Neural progenitor cell (in vitro differentiated cells): ENCODE measurements at regions not wholly inside any gene's neighbourhood (a gene's known extent, or its start where the extent isn't known, plus 50 kb on each side); places are given as distances from the start of the nearest gene placed in this dataset.

ENCODE experiments used
- DNase-seq: peaks from one replicate; pipeline ENCODE4 v3.0.0-alpha.2; 2016; ENCODE audit warnings: low spot score
- H2AFZ ChIP-seq: fragments of 200-600 bp; sonication (generic); replicated peaks from 2 replicates; pipeline ENCODE4 v1.6.1; 2016; ENCODE audit warnings: antibody characterized with exemption
- H3F3A ChIP-seq: fragments of 200-600 bp; sonication (generic); 2 replicates; pipeline ENCODE4 v1.6.1; 2016; ENCODE audit warnings: antibody characterized with exemption, low read depth
- H3K27ac ChIP-seq: fragments of 200-600 bp; sonication (generic); 2 replicates; pipeline ENCODE4 v1.5.1; 2016; ENCODE audit warnings: mild to moderate bottlenecking
- H3K27me3 ChIP-seq: fragments of 200-600 bp; sonication (generic); 2 replicates; pipeline ENCODE4 v1.6.1; 2016; ENCODE audit warnings: mild to moderate bottlenecking, moderate library complexity
- H3K36me3 ChIP-seq: fragments of 200-600 bp; sonication (generic); 2 replicates; pipeline ENCODE4 v1.5.1; 2016
- H3K4me1 ChIP-seq: fragments of 200-600 bp; sonication (generic); 2 replicates; pipeline ENCODE4 v1.6.1; 2016; ENCODE audit warnings: mixed run types
- H3K4me2 ChIP-seq: fragments of 200-600 bp; sonication (generic); 2 replicates; pipeline ENCODE4 v1.6.1; 2016
- H3K4me3 ChIP-seq: fragments of 200-600 bp; sonication (generic); 2 replicates; pipeline ENCODE4 v1.5.1; 2016
- H3K79me2 ChIP-seq: fragments of 200-600 bp; sonication (generic); 2 replicates; pipeline ENCODE4 v1.6.1; 2016; ENCODE audit warnings: low read depth
- H3K9ac ChIP-seq: fragments of 200-600 bp; sonication (generic); 2 replicates; pipeline ENCODE4 v1.6.1; 2016
- H3K9me3 ChIP-seq: fragments of 200-600 bp; sonication (generic); 2 replicates; pipeline ENCODE4 v1.5.1; 2016; ENCODE audit warnings: low read depth
- H4K20me1 ChIP-seq: fragments of 200-600 bp; sonication (generic); 2 replicates; pipeline ENCODE4 v1.6.1; 2016; ENCODE audit warnings: low read depth
- H3K27ac Mint-ChIP-seq: 3 replicates; pipeline ENCODE4 v1.8.0; 2021; ENCODE audit warnings: mixed read lengths
- H3K27me3 Mint-ChIP-seq: 2 replicates; pipeline ENCODE4 v1.8.0; 2022; ENCODE audit warnings: low read depth, mild to moderate bottlenecking, inconsistent platforms, moderate library complexity, mixed read lengths; ENCODE audit not compliant: insufficient read depth
- H3K36me3 Mint-ChIP-seq: 3 replicates; pipeline ENCODE4 v1.8.0; 2021; ENCODE audit warnings: mixed read lengths
- H3K4me1 Mint-ChIP-seq: 3 replicates; pipeline ENCODE4 v1.8.0; 2021; ENCODE audit warnings: mixed read lengths
- H3K4me3 Mint-ChIP-seq: 3 replicates; pipeline ENCODE4 v1.8.0; 2021; ENCODE audit warnings: mild to moderate bottlenecking, moderate library complexity, mixed read lengths
- H3K9me3 Mint-ChIP-seq: 3 replicates; pipeline ENCODE4 v1.8.0; 2020; ENCODE audit warnings: mixed read lengths
- CTCF ChIP-seq: fragments of 200-600 bp; sonication (generic); IDR thresholded peaks from 2 replicates; pipeline ENCODE4 v1.5.1; 2017; ENCODE audit warnings: antibody characterized with exemption, mild to moderate bottlenecking
- EZH2 ChIP-seq: fragments of 200-600 bp; sonication (generic); IDR thresholded peaks from 2 replicates; pipeline ENCODE4 v1.6.1; 2017; ENCODE audit warnings: antibody characterized with exemption, mild to moderate bottlenecking, moderate library complexity
- EZH2phosphoT487 ChIP-seq: fragments of 200-600 bp; sonication (generic); IDR thresholded peaks from 2 replicates; pipeline ENCODE4 v1.6.1; 2017; ENCODE audit warnings: antibody characterized with exemption

GRCh38 chr13:32895296-32895695, 120.9 kb upstream of the KL start:
- H3K4me1 Mint-ChIP-seq, result no peaks in the 10 kb centered on the region
- Histone ChIP-seq H3K27me3 (no peaks in the 10 kb centered on the region), H3K9me3 (no peaks in the 10 kb centered on the region), H3K9ac (no peak overlapping the region), H3K4me2 (no peak overlapping the region), H2AFZ (no peak overlapping the region), H3K36me3 (no peaks in the 10 kb centered on the region), H3K4me1 (no peaks in the 10 kb centered on the region), H3K4me3 (no peak overlapping the region), H3K27ac (no peak overlapping the region), H3K79me2 (no peaks in the 10 kb centered on the region), H3F3A (no peaks in the 10 kb centered on the region), H4K20me1 (no peaks in the 10 kb centered on the region)
- H3K4me3 Mint-ChIP-seq, result no peak overlapping the region
- no peak overlapping the region for H3K27ac Mint-ChIP-seq
- DNase-seq, result no peak
- TF ChIP-seq EZH2 (no peak), EZH2phosphoT487 (no peak), CTCF (no peak)
- no peaks in the 10 kb centered on the region for H3K27me3 Mint-ChIP-seq
- H3K36me3 Mint-ChIP-seq, result no peaks in the 10 kb centered on the region
- H3K9me3 Mint-ChIP-seq, result no peaks in the 10 kb centered on the region

- no peak overlapping the region for H3K4me3 Mint-ChIP-seq
- no peak overlapping the region for H3K27ac Mint-ChIP-seq
- no peaks in the 10 kb centered on the region for H3K4me1 ChIP-seq
- H3K9me3 Mint-ChIP-seq, result peaks cover 5% of the 10 kb centered on the region
- no peaks in the 10 kb centered on the region for H3K9me3 ChIP-seq
- H3K27me3 Mint-ChIP-seq, result no peaks in the 10 kb centered on the region
- H3K4me1 Mint-ChIP-seq, result no peaks in the 10 kb centered on the region
- H3K9ac ChIP-seq, result no peak overlapping the region
- H4K20me1 ChIP-seq, result no peaks in the 10 kb centered on the region
- no peak for DNase-seq
- H3K79me2 ChIP-seq, result no peaks in the 10 kb centered on the region
- H3F3A ChIP-seq, result no peaks in the 10 kb centered on the region
- no peak overlapping the region for H3K27ac ChIP-seq
- H3K4me3 ChIP-seq, result no peak overlapping the region
- no peak for TF ChIP-seq EZH2
- TF ChIP-seq EZH2phosphoT487, result no peak
- TF ChIP-seq CTCF, result no peak
- H3K27me3 ChIP-seq, result no peaks in the 10 kb centered on the region
- no peak overlapping the region for H3K4me2 ChIP-seq
- no peak overlapping the region for H2AFZ ChIP-seq
- no peaks in the 10 kb centered on the region for H3K36me3 Mint-ChIP-seq
- H3K36me3 ChIP-seq, result no peaks in the 10 kb centered on the region
Measured at GRCh38 chr13:32897296-32897695, 118.9 kb upstream of the KL start.

- H3K9me3 Mint-ChIP-seq, result peaks cover 5% of the 10 kb centered on the region
- Histone ChIP-seq H3K4me2 (no peak overlapping the region), H3K4me3 (no peak overlapping the region), H3F3A (no peaks in the 10 kb centered on the region), H3K4me1 (no peaks in the 10 kb centered on the region), H3K9me3 (no peaks in the 10 kb centered on the region), H3K36me3 (no peaks in the 10 kb centered on the region), H3K27me3 (no peaks in the 10 kb centered on the region), H4K20me1 (no peaks in the 10 kb centered on the region), H2AFZ (no peak overlapping the region), H3K9ac (no peak overlapping the region), H3K79me2 (no peaks in the 10 kb centered on the region), H3K27ac (no peak overlapping the region)
- no peak overlapping the region for H3K27ac Mint-ChIP-seq
- H3K4me1 Mint-ChIP-seq, result no peaks in the 10 kb centered on the region
- H3K36me3 Mint-ChIP-seq, result no peaks in the 10 kb centered on the region
- no peak overlapping the region for H3K4me3 Mint-ChIP-seq
- DNase-seq, result no peak
- TF ChIP-seq EZH2phosphoT487 (no peak), EZH2 (no peak), CTCF (no peak)
- no peaks in the 10 kb centered on the region for H3K27me3 Mint-ChIP-seq
Measured at GRCh38 chr13:32902029-32902780, 114.0 kb upstream of the KL start.
